ENCODE measurements at regions not wholly inside any gene's neighbourhood (a gene's known extent, or its start where the extent isn't known, plus 50 kb on each side); places are given as distances from the start of the nearest gene placed in this dataset.

GRCh38 chrX:10754445-10754844, 134.1 kb upstream of the MID1 start:
- Histone ChIP-seq H3K9ac (replicated peaks in 1 of 4; ENCODE audit: extremely low read depth in 1 of 4, low read depth in 3 of 4, low read length in 3 of 4) (no peak overlapping the region), H3K79me1 (ENCODE audit: low read depth, low read length) (no peaks in the 10 kb centered on the region), H2BK5ac (ENCODE audit: low read depth, low read length) (no peak overlapping the region), H2BK120ac (replicated peaks; ENCODE audit: low read depth, low read length) (no peak overlapping the region), H3K36me3 (ENCODE audit: control insufficient read depth in 2 of 4, insufficient read depth in 4 of 4, low read length in 3 of 4) (no peaks in the 10 kb centered on the region), H3K56ac (replicated peaks; ENCODE audit: insufficient read length, low read depth, low read length) (no peak overlapping the region), H3K23me2 (ENCODE audit: low read depth, low read length) (no peaks in the 10 kb centered on the region), H3K27me3 (replicated peaks in 1 of 4; ENCODE audit: control insufficient read depth in 3 of 4, extremely low read depth in 1 of 4, insufficient read depth in 3 of 4, low read length in 3 of 4) (no peaks in the 10 kb centered on the region), H4K20me1 (replicated peaks in 1 of 2; ENCODE audit: control insufficient read depth in 1 of 2, insufficient read depth in 2 of 2, low read length in 2 of 2) (no peaks in the 10 kb centered on the region), H3K4me2 (ENCODE audit: insufficient read depth in 1 of 2, low read depth in 2 of 2, low read length in 2 of 2) (no peak overlapping the region), H3K4ac (replicated peaks; ENCODE audit: insufficient read length, low read depth, low read length) (no peak overlapping the region), H3K27ac (ENCODE audit: low read depth, low read length) (no peak overlapping the region), H3K23ac (ENCODE audit: insufficient read length) (no peak overlapping the region), H2AK5ac (ENCODE audit: low read depth, low read length) (no peak overlapping the region), H2AFZ (ENCODE audit: low read length) (no peak overlapping the region), H4K8ac (ENCODE audit: extremely low read depth, insufficient read depth, low read length) (no peak overlapping the region), H3K4me1 (replicated peaks in 1 of 4; ENCODE audit: control insufficient read depth in 3 of 4, insufficient read depth in 4 of 4, low read length in 3 of 4) (peaks cover 0 to 9% (median 6%) of the 10 kb centered on the region in 4 experiments; a peak in 4 of 7 replicates), H4K5ac (ENCODE audit: insufficient read length, low read depth, low read length) (no peak overlapping the region), H3K14ac (ENCODE audit: insufficient read length) (no peak overlapping the region), H2BK15ac (ENCODE audit: low read length) (no peak overlapping the region), H3K79me2 (ENCODE audit: control insufficient read depth in 1 of 2, insufficient read depth in 2 of 2, low read length in 2 of 2) (no peaks in the 10 kb centered on the region), H2BK12ac (ENCODE audit: low read depth, low read length) (no peak overlapping the region), H4K91ac (replicated peaks; ENCODE audit: insufficient read length, low read length) (no peak overlapping the region), H3K18ac (ENCODE audit: extremely low read depth, low read length) (no peak overlapping the region), H3K9me3 (ENCODE audit: insufficient read depth in 2 of 2, low read depth in 1 of 2, low read length in 1 of 2) (no peaks in the 10 kb centered on the region), H3K4me3 (ENCODE audit: extremely low read depth in 1 of 4, insufficient read depth in 2 of 4, low read depth in 3 of 4, low read length in 4 of 4) (no peak overlapping the region), H2BK20ac (ENCODE audit: low read length) (no peak overlapping the region)
- WGBS, 2 experiments (ENCODE audit: extremely low coverage in 1 of 2, insufficient coverage in 1 of 2, insufficient read length in 1 of 2, insufficient replicate concordance in 2 of 2, low coverage in 1 of 2, low lambda C conversion rate in 2 of 2, missing lambda C conversion rate in 1 of 2): 89% methylated on average over 6 of the region's 6 CpGs; no CpG with 5 or more reads in 1 of the 2 experiments
- FAIRE-seq (no peak), DNase-seq (ENCODE audit: low read depth in 1 of 2, low spot score in 2 of 2) (no peak)
- ChIA-PET POLR2A (ENCODE audit: partially characterized antibody) (no interaction called here), CTCF (ENCODE audit: partially characterized antibody) (no interaction called here)
- TF ChIP-seq TAF7 (optimal IDR thresholded peaks at IDR 0.05; ENCODE audit: borderline replicate concordance, low read depth, low read length) (no peak), RNF2 (IDR thresholded peaks at IDR 0.05; ENCODE audit: borderline replicate concordance, low read depth, low read length, missing control alignments, poor library complexity, severe bottlenecking) (no peak), YY1 (IDR thresholded peaks at IDR 0.05; ENCODE audit: low read depth, low read length) (no peak), SRF (IDR thresholded peaks at IDR 0.05; ENCODE audit: low read depth, low read length) (no peak), PHF8 (conservative IDR thresholded peaks at IDR 0.05; ENCODE audit: low read depth, low read length) (no peak), CBX5 (IDR thresholded peaks at IDR 0.05; ENCODE audit: low read depth, low read length) (no peak), RXRA (IDR thresholded peaks at IDR 0.05; ENCODE audit: insufficient read depth, low read depth, low read length) (no peak), CHD1 (IDR thresholded peaks at IDR 0.05; ENCODE audit: low read depth, low read length) (no peak), KDM5A (IDR thresholded peaks at IDR 0.05; ENCODE audit: low read length) (no peak), USF2 (IDR thresholded peaks at IDR 0.05; ENCODE audit: low read length) (no peak), FOSL1 (IDR thresholded peaks at IDR 0.05; ENCODE audit: insufficient read depth, low read depth, low read length) (no peak), CREB1 (IDR thresholded peaks at IDR 0.05) (no peak), KDM1A (IDR thresholded peaks at IDR 0.05; ENCODE audit: borderline replicate concordance, low read length) (no peak), RBBP5 (IDR thresholded peaks at IDR 0.05; ENCODE audit: borderline replicate concordance, low read depth, low read length) (no peak)
